Small intestine (tissue), 7 donors: ENCODE measurements at regions not wholly inside any gene's neighbourhood (a gene's known extent, or its start where the extent isn't known, plus 50 kb on each side); places are given as distances from the start of the nearest gene placed in this dataset.

ENCODE experiments used
- DNase-seq, 2 donors: peaks; one replicate each; pipeline versions ENCODE4 v3.0.0 to v3.0.0-alpha.2; 2013
- FAIRE-seq: peaks from 2 replicates; lab custom pipeline; 2012; peaks lifted over from hg19 to GRCh38; lab: Jason Lieb, UNC
- H3K27ac ChIP-seq, 3 donors: one replicate each; pipeline ENCODE4 v1.5.1; 2013; ENCODE audit warnings: low read length in 2 of 3, mild to moderate bottlenecking in 2 of 3, control low read depth in 1 of 3, inconsistent platforms in 1 of 3, low read depth in 1 of 3, moderate library complexity in 1 of 3
- H3K27me3 ChIP-seq, 3 donors: one replicate each; pipeline ENCODE4 v1.6.1; 2013; ENCODE audit warnings: low read length in 3 of 3, inconsistent platforms in 1 of 3; ENCODE audit not compliant: control insufficient read depth in 3 of 3, insufficient read depth in 3 of 3
- H3K36me3 ChIP-seq, 3 donors: one replicate each; pipeline ENCODE4 v1.6.1; 2013; ENCODE audit warnings: low read length in 3 of 3, inconsistent platforms in 1 of 3, low read depth in 1 of 3, mild to moderate bottlenecking in 1 of 3, moderate library complexity in 1 of 3; ENCODE audit not compliant: control insufficient read depth in 3 of 3, insufficient read depth in 2 of 3
- H3K4me1 ChIP-seq, 3 donors: one replicate each; pipeline ENCODE4 v1.6.1; 2013; ENCODE audit warnings: low read length in 2 of 3, inconsistent platforms in 1 of 3, low read depth in 1 of 3, mild to moderate bottlenecking in 1 of 3, moderate library complexity in 1 of 3; ENCODE audit not compliant: control insufficient read depth in 3 of 3, insufficient read depth in 2 of 3
- H3K4me3 ChIP-seq, 3 donors: one replicate each; pipeline ENCODE4 v1.5.1; 2013; ENCODE audit warnings: low read length in 3 of 3, control low read depth in 1 of 3, inconsistent platforms in 1 of 3, low read depth in 1 of 3, mild to moderate bottlenecking in 1 of 3, moderate library complexity in 1 of 3
- H3K9me3 ChIP-seq, 2 donors: one replicate each; pipeline ENCODE4 v1.6.1; 2013; ENCODE audit warnings: low read depth in 1 of 2, low read length in 1 of 2; ENCODE audit not compliant: control insufficient read depth in 2 of 2, insufficient read depth in 1 of 2
- WGBS, 3 donors: extraction: QIAGEN DNeasy Blood & Tissue Kit; methylation state at CpG; one replicate each; pipeline ENCODE4 v1.1.7; 2013; 5-methylcytosine and 5-hydroxymethylcytosine counted together
- donor health status: healthy with polysubstance abuse.
- donor health status: control.
- donor health status: control.
- donor health status: Bipolar disorder and iron deficiency.
- donor health status: healthy.

DNA sequence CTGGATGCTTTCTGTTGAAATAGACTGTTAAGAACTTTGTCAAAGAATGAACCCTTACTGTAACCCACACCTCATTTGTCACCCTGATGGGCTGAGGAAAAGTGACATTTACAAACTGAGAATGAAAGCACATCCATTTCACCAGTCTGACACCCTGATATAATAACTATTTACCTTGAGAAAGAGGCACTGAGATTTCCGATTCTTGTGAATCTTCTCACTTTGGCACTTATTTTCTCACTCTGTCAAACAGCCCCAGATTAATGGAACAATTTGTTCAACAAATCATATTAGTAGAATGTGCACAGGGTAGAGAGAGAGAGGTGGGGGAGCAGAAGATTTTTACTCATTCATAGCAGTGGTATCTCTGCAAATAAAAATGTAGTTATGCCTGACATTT, 606.9 kb downstream of the MCTP2 start:
- Histone ChIP-seq H3K4me1 (no peaks in the 10 kb centered on the region), H3K9me3 (peaks cover 0 to 12% of the 10 kb centered on the region in 2 donors), H3K27me3 (no peaks in the 10 kb centered on the region), H3K27ac (no peak overlapping the region), H3K4me3 (no peak overlapping the region), H3K36me3 (no peaks in the 10 kb centered on the region)
- 41 to 73% (median 69%) methylated on average over 1 of the region's 1 CpG for WGBS, 3 donors
- FAIRE-seq (no peak), DNase-seq (no peak)

DNA sequence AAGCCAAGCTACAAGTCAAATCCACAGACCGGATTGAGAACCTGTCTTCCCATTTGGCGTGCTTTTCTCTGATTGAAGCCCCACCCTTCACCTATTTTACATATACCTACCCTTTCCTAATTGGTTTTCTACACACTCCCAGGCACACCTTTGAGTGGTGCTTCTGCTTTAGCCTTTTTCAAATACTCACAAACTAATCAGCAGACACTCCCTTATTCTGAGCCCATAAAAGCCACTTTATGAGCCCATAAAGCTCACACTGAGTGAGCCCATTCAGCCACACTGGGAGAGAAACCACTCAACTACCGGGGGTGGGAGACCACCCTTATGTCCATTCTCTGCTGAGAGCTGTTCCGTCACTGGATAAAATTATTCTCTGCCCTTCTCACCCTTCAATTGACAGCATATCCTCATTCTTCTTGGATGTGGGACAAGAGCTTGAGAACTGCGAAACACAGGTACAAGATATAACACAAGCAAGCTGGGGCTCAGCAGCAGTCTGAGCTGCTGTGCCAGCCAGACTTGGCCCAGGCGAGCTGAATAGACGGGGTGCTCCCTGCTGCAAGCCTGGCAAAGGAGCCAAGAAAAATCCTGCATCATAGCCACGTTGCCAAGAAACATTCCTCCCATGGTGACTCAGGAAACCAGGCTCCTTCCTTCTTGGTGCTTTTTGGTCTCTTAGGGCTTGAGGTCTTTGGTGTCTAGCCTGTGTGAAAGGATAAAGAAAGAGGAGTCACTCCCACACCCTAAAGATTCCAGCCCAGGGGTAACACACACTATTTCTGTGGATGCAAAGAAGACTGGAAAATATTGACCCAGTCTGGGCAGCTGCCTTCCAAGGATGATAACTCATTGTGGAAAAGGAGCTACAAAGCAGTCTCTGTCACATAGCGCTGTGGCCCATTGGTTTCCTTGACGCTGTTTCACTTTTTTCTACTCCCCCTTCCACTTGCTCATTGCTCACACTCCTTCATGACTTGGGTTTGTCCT, 609.7 kb downstream of the MCTP2 start:
- Histone ChIP-seq H3K9me3 (peaks cover 0 to 12% of the 10 kb centered on the region in 2 donors), H3K4me3 (no peak overlapping the region), H3K27ac (no peak overlapping the region), H3K4me1 (peaks cover 0 to 17% (median 1%) of the 10 kb centered on the region in 3 donors), H3K27me3 (peaks cover 0 to 2% (median 0%) of the 10 kb centered on the region in 3 donors), H3K36me3 (no peaks in the 10 kb centered on the region)
- FAIRE-seq (no peak), DNase-seq (no peak)
- WGBS, 3 donors: 87 to 93% (median 88%) methylated on average over 10 of the region's 10 CpGs

DNA sequence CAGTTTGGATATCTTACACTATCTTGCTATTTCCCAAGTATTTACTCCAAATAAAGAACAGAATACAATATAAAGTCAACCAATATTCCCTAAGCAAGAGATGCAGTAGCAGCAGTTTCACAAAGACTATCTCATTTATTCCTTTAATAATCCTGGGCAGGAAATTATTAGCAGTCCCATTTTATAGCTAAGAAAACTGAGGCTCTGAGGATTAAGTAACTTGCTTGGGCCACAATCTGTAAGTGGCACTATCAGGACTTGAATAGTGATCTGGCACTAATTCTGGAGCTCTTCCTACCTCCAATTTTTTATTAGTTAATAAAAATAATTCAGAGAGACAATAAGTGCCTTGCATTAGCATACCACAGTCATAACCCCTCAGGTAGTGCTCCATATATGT, 611.7 kb downstream of the MCTP2 start:
- Histone ChIP-seq H3K36me3 (no peaks in the 10 kb centered on the region), H3K9me3 (peaks cover 0 to 12% of the 10 kb centered on the region in 2 donors), H3K4me1 (peaks cover 0 to 17% (median 3%) of the 10 kb centered on the region in 3 donors), H3K27me3 (peaks cover 0 to 2% (median 0%) of the 10 kb centered on the region in 3 donors), H3K27ac (no peak overlapping the region), H3K4me3 (no peak overlapping the region)
- FAIRE-seq (no peak), DNase-seq (no peak)

DNA sequence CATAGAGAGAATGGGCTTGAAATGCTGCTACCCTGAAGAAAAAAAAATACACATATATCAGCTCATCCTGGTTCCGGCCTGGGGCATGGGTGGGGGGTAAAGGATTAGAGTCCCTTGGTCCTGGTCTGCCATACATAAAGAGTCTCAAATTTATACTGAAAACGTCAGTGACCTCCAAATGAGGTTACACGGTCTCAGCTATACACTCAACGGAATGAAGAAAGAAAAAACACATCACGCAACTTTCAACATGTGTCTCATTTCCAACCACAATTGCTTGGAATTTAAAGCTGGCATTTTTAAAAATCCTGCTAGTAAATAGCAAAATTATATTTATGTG, 612.8 kb downstream of the MCTP2 start:
- FAIRE-seq (no peak), DNase-seq (no peak)
- 5 to 44% (median 20%) methylated on average over 5 of the region's 5 CpGs for WGBS, 3 donors
- peak overlapping the region in 2 of 3 donors; percentile 74 to 89 for H3K27ac ChIP-seq
- H3K9me3 ChIP-seq: peaks cover 0 to 12% of the 10 kb centered on the region in 2 donors
- peaks cover 0 to 2% (median 0%) of the 10 kb centered on the region in 3 donors for H3K27me3 ChIP-seq
- H3K4me3 ChIP-seq: peak overlapping the region in 1 of 3 donors; percentile 22
- H3K4me1 ChIP-seq: peaks cover 0 to 17% (median 3%) of the 10 kb centered on the region in 3 donors
- H3K36me3 ChIP-seq: no peaks in the 10 kb centered on the region

DNA sequence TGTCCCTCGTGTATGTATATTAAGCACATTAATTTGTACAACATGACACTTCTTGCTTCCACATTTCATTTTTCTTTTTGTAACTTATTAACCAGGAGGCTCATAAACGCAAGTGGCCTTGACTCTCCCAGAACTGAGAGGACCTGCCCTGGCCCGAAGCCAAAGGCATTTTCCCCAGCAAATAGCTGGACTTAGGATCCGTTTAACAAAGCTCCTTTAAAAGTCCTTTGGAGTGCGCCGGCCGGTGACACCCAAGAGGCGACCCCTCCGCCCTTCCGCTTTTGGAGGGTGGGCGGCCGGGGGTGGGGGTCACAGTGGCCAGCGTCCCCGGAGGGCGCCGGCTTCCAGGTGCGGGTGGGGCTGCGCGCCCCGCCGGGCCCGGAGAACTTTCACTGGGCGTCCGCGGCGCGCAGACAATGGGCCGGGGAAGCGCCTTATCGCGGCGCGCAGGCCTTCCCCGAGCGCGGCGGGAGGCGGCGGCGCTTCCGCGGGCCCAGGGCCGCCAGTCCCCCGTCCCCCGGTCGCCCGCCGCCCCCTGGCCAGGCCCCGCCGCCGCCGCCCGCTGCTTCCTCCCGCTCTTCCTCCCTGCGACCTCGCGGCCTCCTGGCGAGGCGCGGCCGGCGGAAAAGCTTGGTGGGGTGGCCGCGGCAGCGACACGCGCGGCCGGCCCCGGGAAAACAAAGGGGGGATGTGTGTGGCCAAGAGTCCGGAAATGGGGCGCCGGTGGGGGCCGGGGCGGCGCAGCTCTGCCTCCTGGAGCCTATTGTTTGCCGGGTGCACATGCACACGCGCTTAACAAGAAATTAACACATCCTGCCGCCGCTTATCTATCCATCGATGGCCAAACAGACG, 613.4 kb downstream of the MCTP2 start:
- H3K4me1 ChIP-seq: peaks cover 0 to 17% (median 3%) of the 10 kb centered on the region in 3 donors
- no peaks in the 10 kb centered on the region for H3K36me3 ChIP-seq
- H3K27ac ChIP-seq: peak overlapping the region; percentile 74 to 92 (median 89)
- H3K27me3 ChIP-seq: peaks cover 0 to 2% (median 0%) of the 10 kb centered on the region in 3 donors
- H3K9me3 ChIP-seq: peaks cover 0 to 12% of the 10 kb centered on the region in 2 donors
- H3K4me3 ChIP-seq: peak overlapping the region; percentile 14 to 63 (median 22)
- 0 to 3% (median 2%) methylated on average over 46 to 83 of the region's 83 CpGs for WGBS, 3 donors
- FAIRE-seq: no peak
- peak; percentile 94 to 96 for DNase-seq

DNA sequence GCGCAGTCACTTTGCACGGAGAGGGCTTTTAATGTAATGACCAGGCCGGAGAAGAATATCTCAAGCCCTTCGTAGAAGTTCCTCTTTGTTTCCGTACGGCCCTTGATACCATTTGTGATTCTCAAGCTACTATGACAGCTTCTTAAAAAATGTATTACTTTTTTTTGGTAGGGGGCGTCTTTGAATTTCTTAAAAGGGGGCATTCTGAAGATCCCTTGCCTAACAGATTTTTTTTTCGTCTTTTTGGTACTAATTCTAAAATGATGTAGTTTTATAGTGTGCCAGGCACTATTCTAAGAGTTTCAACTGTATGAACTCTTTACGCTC, 614.0 kb downstream of the MCTP2 start:
- DNase-seq: no peak
- H3K4me3 ChIP-seq: peak overlapping the region in 1 of 3 donors; percentile 19
- FAIRE-seq: no peak
- WGBS, 3 donors: 14 to 21% (median 19%) methylated on average over 9 of the region's 9 CpGs
- no peaks in the 10 kb centered on the region for H3K36me3 ChIP-seq
- peaks cover 0 to 12% of the 10 kb centered on the region in 2 donors for H3K9me3 ChIP-seq
- H3K27me3 ChIP-seq: peaks cover 0 to 2% (median 0%) of the 10 kb centered on the region in 3 donors
- H3K27ac ChIP-seq: peak overlapping the region in 2 of 3 donors; percentile 39 to 89
- H3K4me1 ChIP-seq: peaks cover 0 to 17% (median 3%) of the 10 kb centered on the region in 3 donors

DNA sequence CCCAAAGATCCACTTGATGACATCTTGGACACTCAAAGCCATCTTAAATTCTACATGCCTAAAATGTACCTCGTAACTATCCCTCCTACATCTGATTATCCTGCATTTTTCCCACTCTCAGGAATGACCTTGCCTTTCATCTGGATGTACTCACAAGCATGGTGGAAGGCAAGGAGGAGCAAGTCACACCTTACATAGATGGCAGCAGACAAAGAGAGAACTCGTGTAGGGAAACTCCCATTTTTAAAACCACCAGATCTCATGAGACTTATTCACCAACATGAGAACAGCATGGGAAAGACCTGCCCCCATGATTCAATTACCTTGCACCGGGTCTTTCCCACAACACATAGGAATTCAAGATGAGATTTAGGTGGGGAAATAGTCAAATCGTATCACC, 616.0 kb downstream of the MCTP2 start:
- Histone ChIP-seq H3K4me3 (no peak overlapping the region), H3K4me1 (peaks cover 0 to 17% (median 3%) of the 10 kb centered on the region in 3 donors), H3K27ac (no peak overlapping the region), H3K27me3 (peaks cover 0 to 2% (median 0%) of the 10 kb centered on the region in 3 donors), H3K9me3 (no peaks in the 10 kb centered on the region), H3K36me3 (no peaks in the 10 kb centered on the region)
- DNase-seq: no peak
- FAIRE-seq: no peak
- WGBS, 3 donors: 85 to 87% (median 86%) methylated on average over 4 of the region's 4 CpGs

DNA sequence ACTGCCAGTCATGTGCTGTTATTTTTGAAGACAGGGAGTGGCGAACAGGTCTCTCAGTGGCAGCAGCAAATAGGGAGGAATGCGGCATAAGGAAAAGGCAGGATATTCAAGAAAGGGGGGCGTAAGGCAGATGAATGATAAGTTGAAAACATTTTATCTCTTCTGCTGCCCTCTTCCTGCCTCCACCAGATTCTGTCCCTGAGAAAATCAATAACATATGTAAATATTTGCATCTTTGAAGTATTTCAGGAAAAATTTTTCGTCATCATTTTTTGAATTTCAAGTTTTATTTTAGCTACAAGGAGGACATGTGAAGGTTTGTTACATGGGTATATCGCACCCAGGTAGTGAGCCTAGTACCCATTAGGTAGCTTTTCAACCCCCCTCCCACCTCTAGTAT, 616.7 kb downstream of the MCTP2 start:
- no peak overlapping the region for H3K27ac ChIP-seq
- no peak overlapping the region for H3K4me3 ChIP-seq
- H3K27me3 ChIP-seq: peaks cover 0 to 2% (median 0%) of the 10 kb centered on the region in 3 donors
- WGBS, 3 donors: 86 to 93% (median 90%) methylated on average over 5 of the region's 5 CpGs
- H3K4me1 ChIP-seq: peaks cover 0 to 17% (median 3%) of the 10 kb centered on the region in 3 donors
- DNase-seq (no peak), FAIRE-seq (no peak)
- no peaks in the 10 kb centered on the region for H3K36me3 ChIP-seq
- H3K9me3 ChIP-seq: no peaks in the 10 kb centered on the region
